ENCODE measurements at regions not wholly inside any gene's neighbourhood (a gene's known extent, or its start where the extent isn't known, plus 50 kb on each side); places are given as distances from the start of the nearest gene placed in this dataset.
"Not testable (repeated sequence)": the region's sequence is repeated elsewhere in the genome, so short reads cannot be mapped to it uniquely, and the experiment has no call there.

DNA sequence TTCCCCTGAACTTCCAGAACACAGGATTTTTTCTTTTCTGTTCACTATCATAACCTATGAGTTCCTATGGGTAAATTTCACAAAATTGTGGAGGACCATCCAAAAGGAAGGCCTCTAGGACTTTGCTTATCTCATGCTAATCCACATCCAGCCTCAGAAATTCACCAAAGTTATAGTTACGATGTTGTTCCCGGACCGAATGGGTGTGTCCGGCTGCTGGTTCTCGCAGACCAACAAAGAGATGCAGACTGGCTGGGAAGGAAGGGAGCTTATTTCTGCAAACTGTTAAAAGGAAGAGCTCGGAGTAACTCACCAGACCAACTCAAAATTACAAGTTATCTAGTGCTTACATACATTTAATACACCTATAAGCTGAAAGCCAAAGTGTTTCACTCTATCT is 882.9 kb upstream of the SPRY2 start:
- Histone ChIP-seq H3K36me3 (no peaks in the 10 kb centered on the region), H3K4me3 (no peak overlapping the region), H3K27ac (no peak overlapping the region)

DNA sequence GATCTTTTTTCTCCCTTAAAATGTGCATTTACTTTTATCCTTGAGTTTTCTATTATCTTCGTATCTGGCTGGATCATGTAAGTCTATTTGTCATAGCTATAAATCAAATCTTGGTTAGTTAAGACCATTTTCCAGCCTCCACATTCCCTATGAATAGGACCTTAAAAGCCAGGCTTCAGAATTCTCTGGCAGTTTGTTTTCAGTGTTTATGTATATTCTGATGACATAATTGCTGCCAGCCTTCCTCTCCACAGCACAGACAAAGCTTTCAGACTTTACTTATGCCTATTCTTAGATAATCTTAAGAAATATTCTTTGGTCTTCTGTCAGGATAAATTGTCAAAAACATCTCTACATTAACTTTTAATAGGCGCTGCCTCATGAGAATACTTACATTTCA is 870.8 kb upstream of the SPRY2 start:
- DNase-seq (ENCODE audit: low read depth in 1 of 2, low spot score in 2 of 2): no peak
- no peaks in the 10 kb centered on the region for H3K36me3 ChIP-seq

More for the DNA sequence above, 882.9 kb upstream of the SPRY2 start:
- no peak for DNase-seq (ENCODE audit: low read depth in 1 of 2, low spot score in 2 of 2)
- Histone ChIP-seq H3K27me3 (replicated peaks) (no peaks in the 10 kb centered on the region), H3K9me3 (replicated peaks) (no peaks in the 10 kb centered on the region), H3K4me1 (replicated peaks) (no peaks in the 10 kb centered on the region)

DNA sequence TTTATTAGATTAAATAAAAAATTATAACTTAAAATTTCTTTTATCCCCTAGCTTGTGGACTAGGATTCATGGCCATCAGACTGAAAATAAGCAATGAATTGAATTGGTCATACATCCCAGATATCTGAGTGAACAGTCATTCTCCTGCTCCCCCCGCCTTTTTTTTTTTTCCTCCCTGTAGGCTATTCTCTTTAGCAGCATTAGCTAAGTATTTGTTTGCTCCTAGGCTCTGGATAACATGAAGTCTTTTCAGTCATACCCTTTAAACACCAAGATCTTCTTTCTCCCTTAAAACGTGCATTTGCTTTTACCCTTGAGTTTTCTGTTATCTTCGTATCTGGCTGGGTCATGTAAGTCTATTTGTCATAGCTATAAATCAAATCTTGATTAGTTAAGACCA is 866.7 kb upstream of the SPRY2 start:
- H3K36me3 ChIP-seq: no peaks in the 10 kb centered on the region
- no peak overlapping the region for H3K4me3 ChIP-seq
- no peaks in the 10 kb centered on the region for H3K4me1 ChIP-seq (replicated peaks)
- H3K27ac ChIP-seq: no peak overlapping the region
- DNase-seq (ENCODE audit: low read depth in 1 of 2, low spot score in 2 of 2): no peak
- no peaks in the 10 kb centered on the region for H3K27me3 ChIP-seq (replicated peaks)
- no peaks in the 10 kb centered on the region for H3K9me3 ChIP-seq (replicated peaks)

More for the DNA sequence above, 870.8 kb upstream of the SPRY2 start:
- H3K27me3 ChIP-seq (replicated peaks): no peaks in the 10 kb centered on the region
- no peaks in the 10 kb centered on the region for H3K4me1 ChIP-seq (replicated peaks)
- H3K4me3 ChIP-seq: no peak overlapping the region
- H3K9me3 ChIP-seq (replicated peaks): no peaks in the 10 kb centered on the region
- H3K27ac ChIP-seq: no peak overlapping the region

DNA sequence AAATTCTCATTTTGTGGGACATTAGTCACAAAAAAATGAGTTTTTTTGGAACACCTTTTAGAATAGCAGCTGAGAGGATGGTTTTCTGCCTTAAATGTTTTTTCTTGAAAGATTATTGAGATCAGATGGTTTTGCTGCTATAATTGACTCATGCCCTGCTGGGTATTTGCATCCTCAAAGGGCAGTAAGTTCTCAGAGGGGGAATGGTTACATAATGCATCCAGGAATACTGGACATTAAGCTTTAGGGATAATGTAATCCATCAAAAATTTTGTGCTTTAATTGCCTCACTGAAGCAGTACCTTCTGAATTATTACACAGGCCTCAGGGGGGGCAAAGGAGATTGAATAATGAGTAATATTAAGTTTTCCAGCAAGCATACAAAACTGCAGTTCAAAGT is 866.3 kb upstream of the SPRY2 start:
- Histone ChIP-seq H3K9me3 (replicated peaks) (no peaks in the 10 kb centered on the region), H3K27me3 (replicated peaks) (no peaks in the 10 kb centered on the region), H3K36me3 (no peaks in the 10 kb centered on the region), H3K4me3 (no peak overlapping the region), H3K4me1 (replicated peaks) (no peaks in the 10 kb centered on the region), H3K27ac (no peak overlapping the region)
- no peak for DNase-seq (ENCODE audit: low read depth in 1 of 2, low spot score in 2 of 2)

DNA sequence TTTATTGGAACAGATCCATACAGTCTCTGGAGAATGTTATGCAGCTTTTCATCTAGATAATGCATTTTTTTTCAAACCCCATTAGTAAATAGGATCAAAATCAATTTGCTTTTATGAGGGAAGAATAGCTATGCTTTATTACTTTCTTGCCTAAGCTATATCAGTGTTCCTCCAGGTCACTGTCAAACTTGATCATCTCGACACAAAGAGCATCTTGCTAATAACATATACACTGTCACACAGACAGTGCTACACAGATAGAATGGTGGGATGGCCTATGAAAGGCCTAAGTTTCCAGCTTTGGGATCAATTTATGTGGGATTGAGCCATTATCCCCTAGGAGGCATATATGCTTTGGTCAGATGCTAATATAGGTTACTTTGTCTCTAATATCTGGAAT is 862.9 kb upstream of the SPRY2 start:
- no peak for DNase-seq (ENCODE audit: low read depth in 1 of 2, low spot score in 2 of 2)
- no peak overlapping the region for H3K27ac ChIP-seq
- H3K4me1 ChIP-seq (replicated peaks): no peaks in the 10 kb centered on the region
- H3K36me3 ChIP-seq: no peaks in the 10 kb centered on the region
- H3K9me3 ChIP-seq (replicated peaks): no peaks in the 10 kb centered on the region
- H3K4me3 ChIP-seq: no peak overlapping the region
- no peaks in the 10 kb centered on the region for H3K27me3 ChIP-seq (replicated peaks)

DNA sequence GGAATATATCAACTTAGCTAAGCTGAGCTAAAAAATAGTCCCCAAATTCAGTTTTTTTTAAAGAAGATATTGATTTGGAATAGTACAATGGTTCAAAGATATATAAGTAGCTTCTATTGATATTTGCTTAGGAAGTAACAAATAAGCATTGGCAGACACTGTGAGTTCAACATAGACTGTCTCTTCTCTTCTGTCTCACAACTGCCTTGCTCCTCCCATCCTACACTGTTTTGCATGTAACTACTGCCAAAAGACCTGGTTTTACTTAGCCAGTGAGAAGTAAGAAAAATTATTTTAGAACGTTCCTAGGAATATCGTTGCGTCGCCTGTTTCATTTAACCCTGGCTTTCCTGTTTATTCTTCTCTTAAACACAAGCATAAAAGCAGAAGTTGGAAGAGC is 859.0 kb upstream of the SPRY2 start:
- no peaks in the 10 kb centered on the region for H3K36me3 ChIP-seq
- no peaks in the 10 kb centered on the region for H3K27me3 ChIP-seq (replicated peaks)
- DNase-seq (ENCODE audit: low read depth in 1 of 2, low spot score in 2 of 2): no peak
- no peaks in the 10 kb centered on the region for H3K4me1 ChIP-seq (replicated peaks)
- H3K9me3 ChIP-seq (replicated peaks): no peaks in the 10 kb centered on the region
- no peak overlapping the region for H3K27ac ChIP-seq
- no peak overlapping the region for H3K4me3 ChIP-seq

DNA sequence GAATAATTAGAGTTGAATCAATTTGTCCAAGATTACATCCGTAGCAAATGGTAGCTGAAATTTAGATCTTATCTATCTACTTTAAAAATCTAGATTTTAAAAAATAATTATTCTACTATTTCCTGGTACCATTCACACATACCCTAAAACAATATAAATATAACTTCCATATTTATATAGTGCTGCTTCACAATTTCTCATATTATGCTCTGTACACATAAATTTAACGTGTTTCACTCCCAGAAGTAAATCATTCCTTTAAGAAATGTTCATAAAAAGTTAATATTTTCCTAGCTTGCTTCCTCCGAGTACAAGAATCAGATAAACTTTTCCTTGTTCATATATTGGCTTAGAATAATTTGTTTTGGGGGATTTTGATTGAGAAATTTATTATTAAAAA is 857.0 kb upstream of the SPRY2 start:
- Histone ChIP-seq H3K36me3 (no peaks in the 10 kb centered on the region), H3K4me1 (replicated peaks) (no peaks in the 10 kb centered on the region), H3K4me3 (no peak overlapping the region), H3K9me3 (replicated peaks) (no peaks in the 10 kb centered on the region), H3K27me3 (replicated peaks) (no peaks in the 10 kb centered on the region), H3K27ac (no peak overlapping the region)
- DNase-seq (ENCODE audit: low read depth in 1 of 2, low spot score in 2 of 2): no peak

DNA sequence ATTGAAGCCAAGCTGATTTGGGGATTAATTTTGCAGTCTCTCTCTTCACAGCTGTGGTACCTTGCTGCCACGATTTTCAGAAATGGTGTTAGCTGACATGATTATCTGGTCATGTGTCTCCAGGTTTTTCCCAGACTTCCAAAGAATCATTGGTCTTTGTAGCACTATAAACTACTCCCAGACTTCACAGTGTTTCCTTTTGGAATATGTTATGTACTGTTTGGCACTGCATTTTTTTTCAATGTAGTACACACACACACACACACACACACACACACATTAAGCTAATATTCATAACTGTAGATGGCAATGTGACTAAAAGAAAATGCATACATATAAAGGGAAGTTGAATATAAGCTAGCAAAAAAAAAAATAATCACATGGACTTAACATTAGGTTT is 856.6 kb upstream of the SPRY2 start:
- no peak overlapping the region for H3K27ac ChIP-seq
- no peaks in the 10 kb centered on the region for H3K27me3 ChIP-seq (replicated peaks)
- no peaks in the 10 kb centered on the region for H3K36me3 ChIP-seq
- no peaks in the 10 kb centered on the region for H3K4me1 ChIP-seq (replicated peaks)
- no peaks in the 10 kb centered on the region for H3K9me3 ChIP-seq (replicated peaks)
- no peak for DNase-seq (ENCODE audit: low read depth in 1 of 2, low spot score in 2 of 2)
- no peak overlapping the region for H3K4me3 ChIP-seq

DNA sequence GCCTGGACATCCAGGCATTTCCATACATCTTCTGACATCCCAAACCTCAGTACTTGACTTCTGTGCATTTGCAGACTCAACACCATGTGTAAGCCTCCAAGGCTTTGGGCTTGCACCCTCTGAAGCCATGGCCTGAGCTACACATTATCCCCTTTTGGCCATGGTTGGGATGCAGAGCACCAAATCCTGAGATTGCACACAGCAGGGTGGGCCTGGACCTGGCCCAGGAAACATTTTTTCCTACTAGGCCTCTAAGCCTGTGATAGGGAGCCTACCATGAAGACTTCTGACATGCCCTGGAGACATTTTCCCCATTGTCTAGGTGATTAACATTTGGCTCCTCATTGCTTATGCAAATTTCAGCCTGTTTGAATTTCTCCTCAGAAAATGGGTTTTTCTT is 853.4 kb upstream of the SPRY2 start:
- no peaks in the 10 kb centered on the region for H3K27me3 ChIP-seq (replicated peaks)
- no peak for DNase-seq (ENCODE audit: low read depth in 1 of 2, low spot score in 2 of 2)
- H3K4me3 ChIP-seq: no peak overlapping the region
- H3K4me1 ChIP-seq (replicated peaks): no peaks in the 10 kb centered on the region
- no peaks in the 10 kb centered on the region for H3K9me3 ChIP-seq (replicated peaks)
- H3K36me3 ChIP-seq: no peaks in the 10 kb centered on the region
- H3K27ac ChIP-seq: no peak overlapping the region

DNA sequence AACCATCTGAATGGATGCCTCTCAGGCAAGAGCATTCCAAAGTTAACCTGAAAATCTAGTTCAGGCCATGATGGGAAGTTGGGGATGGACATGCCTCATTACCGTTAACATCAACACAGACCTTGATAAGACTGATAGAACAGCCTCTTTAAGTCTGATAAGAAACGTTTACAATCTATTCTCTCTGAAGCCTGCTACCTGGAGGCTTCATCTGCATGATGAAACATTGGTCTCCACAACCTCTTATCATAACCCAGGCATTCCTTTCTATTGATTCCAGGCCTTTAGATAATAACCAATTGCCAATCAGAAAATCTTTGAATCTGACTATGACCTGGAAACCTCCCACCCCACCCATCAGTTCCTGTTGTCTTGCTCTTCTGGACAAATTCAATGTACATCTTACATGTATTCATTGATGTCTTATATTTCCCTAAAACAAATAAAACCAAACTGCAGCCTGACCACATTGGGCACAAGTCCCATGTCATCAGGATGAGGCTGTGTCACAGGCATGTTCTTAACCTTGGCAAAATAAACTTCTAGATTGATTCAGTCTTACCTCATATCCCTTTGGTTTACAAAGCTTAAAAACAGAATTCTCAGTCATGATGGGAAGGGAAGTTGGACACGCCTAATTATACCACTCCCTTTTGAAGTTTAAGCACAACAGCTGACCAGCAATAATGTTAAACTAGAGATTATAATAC is 843.8 kb upstream of the SPRY2 start:
- Histone ChIP-seq H3K27ac (no peak overlapping the region), H3K9me3 (replicated peaks) (no peaks in the 10 kb centered on the region), H3K4me3 (no peak overlapping the region), H3K27me3 (replicated peaks) (no peaks in the 10 kb centered on the region), H3K4me1 (replicated peaks) (no peaks in the 10 kb centered on the region), H3K36me3 (no peaks in the 10 kb centered on the region)
- no peak for DNase-seq (ENCODE audit: low read depth in 1 of 2, low spot score in 2 of 2)

DNA sequence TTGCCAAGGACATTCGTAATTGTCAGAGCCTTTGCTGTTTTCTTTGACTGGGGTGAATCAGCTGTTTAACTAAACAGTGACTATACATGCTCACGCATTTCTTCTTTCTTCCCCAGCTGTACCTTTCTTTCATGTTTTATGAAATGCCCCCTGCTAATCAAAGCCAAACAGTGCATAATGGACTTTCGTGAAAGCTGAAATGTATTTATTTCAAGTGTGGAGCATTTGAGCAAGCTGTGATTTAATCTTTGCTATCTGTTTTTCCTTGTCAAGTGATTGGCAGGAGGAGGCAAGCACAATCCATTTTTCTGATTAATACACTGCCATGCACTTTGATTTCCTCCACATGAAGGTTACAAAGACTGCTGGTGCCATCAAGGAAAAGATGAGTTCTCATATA is 831.7 kb upstream of the SPRY2 start:
- no peaks in the 10 kb centered on the region for H3K36me3 ChIP-seq
- H3K27ac ChIP-seq: no peak overlapping the region
- H3K4me3 ChIP-seq: no peak overlapping the region
- no peak for DNase-seq (ENCODE audit: low read depth in 1 of 2, low spot score in 2 of 2)
- H3K27me3 ChIP-seq (replicated peaks): no peaks in the 10 kb centered on the region
- H3K4me1 ChIP-seq (replicated peaks): no peaks in the 10 kb centered on the region
- H3K9me3 ChIP-seq (replicated peaks): no peaks in the 10 kb centered on the region

DNA sequence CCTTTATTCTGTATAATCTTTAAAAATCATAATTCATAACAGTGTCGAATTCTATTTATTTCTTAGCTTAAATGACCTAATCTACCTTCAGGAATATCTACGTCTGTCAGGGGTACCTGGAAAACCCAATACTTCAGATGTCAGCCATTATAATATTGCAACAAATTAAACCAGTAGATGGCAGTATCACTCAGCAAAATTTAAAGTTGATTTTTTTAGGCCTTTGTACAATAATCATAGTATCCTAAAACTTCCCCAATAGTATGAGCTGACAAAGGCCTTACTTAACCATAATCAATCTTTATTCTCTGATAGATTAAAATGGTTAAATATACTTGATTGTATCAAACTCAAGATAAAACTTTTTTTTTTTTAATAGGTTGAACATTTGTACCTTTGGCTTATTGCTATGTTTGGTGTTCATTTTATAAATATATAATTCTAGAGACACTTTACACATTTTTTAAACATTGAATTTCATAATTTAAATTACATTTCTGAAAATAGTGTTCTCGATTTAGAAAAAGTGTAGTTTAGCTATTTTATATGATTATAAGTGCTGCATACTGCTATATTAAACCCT is 830.2 kb upstream of the SPRY2 start:
- H3K4me3 ChIP-seq: no peak overlapping the region
- no peaks in the 10 kb centered on the region for H3K36me3 ChIP-seq
- H3K9me3 ChIP-seq (replicated peaks): no peaks in the 10 kb centered on the region
- H3K4me1 ChIP-seq (replicated peaks): no peaks in the 10 kb centered on the region
- DNase-seq (ENCODE audit: low read depth in 1 of 2, low spot score in 2 of 2): no peak
- no peak overlapping the region for H3K27ac ChIP-seq
- H3K27me3 ChIP-seq (replicated peaks): no peaks in the 10 kb centered on the region

DNA sequence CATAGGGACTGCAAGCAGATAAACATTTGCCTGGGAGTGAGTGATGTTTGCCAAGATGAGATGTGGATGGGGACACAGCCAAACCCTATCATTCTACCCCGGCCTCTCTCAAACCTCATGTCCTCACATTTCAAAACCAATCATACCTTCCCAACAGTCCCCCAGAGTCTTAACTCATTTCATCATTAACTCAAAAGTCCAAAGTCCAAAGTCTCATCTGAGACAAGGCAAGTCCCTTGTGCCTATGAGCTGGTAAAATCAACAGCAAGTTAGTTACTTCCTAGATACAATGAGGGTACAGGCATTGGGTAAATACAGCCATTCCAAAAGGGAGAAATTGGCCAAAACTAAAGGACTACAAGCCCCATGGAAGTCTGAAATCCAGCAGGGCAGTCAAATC is 822.9 kb upstream of the SPRY2 start:
- not testable (repeated sequence) for DNase-seq (ENCODE audit: low read depth in 1 of 2, low spot score in 2 of 2); H3K9me3 ChIP-seq (replicated peaks); H3K27me3 ChIP-seq (replicated peaks); H3K4me1 ChIP-seq (replicated peaks); H3K4me3 ChIP-seq; H3K36me3 ChIP-seq; H3K27ac ChIP-seq

DNA sequence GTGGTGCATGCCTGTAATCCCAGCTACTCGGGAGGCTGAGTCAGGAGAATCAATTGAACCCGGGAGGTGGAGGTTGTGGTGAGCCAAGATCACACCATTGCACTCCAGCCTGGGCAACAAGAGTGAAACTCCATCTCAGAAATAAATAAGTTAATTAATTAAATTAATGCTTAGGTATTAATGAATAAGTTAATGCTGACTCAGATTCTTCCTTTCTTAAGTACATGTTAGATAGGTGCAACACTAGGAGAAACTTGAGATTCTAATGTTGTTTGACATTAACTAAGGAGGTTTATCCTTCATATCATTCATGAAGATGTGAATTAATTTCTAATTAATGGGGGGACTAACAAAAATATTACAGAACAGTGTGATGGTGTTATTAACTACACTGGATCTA is 812.6 kb upstream of the SPRY2 start:
- Histone ChIP-seq H3K27ac (no peak overlapping the region), H3K27me3 (replicated peaks) (no peaks in the 10 kb centered on the region), H3K9me3 (replicated peaks) (no peaks in the 10 kb centered on the region), H3K4me3 (no peak overlapping the region), H3K4me1 (replicated peaks) (no peaks in the 10 kb centered on the region), H3K36me3 (no peaks in the 10 kb centered on the region)
- DNase-seq (ENCODE audit: low read depth in 1 of 2, low spot score in 2 of 2): no peak

DNA sequence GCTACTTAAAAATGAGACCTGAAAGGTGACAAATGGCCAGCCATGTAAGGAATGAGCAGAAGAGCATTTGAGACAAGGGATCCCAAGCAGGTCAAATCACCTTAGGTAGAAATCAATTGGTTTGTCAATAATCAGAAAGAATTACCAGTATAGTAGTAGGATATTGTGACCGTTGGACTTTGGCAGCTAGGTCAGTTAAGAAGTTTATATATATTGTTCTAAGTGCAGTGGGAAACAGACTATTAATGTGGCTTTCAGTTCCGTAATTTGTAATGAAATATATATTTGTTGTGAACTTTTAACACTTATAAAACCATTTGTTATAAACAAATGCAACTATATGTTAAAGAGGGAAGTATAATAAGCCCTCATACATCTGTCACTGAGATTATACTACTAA is 807.9 kb upstream of the SPRY2 start:
- Histone ChIP-seq H3K4me1 (replicated peaks) (no peaks in the 10 kb centered on the region), H3K36me3 (no peaks in the 10 kb centered on the region), H3K27ac (no peak overlapping the region), H3K9me3 (replicated peaks) (no peaks in the 10 kb centered on the region), H3K4me3 (no peak overlapping the region), H3K27me3 (replicated peaks) (peaks cover under 1% of the 10 kb centered on the region; the same call in 1 of the 2 replicates)
- DNase-seq (ENCODE audit: low read depth in 1 of 2, low spot score in 2 of 2): no peak
